ENCODE measurements at regions not wholly inside any gene's neighbourhood (a gene's known extent, or its start where the extent isn't known, plus 50 kb on each side); places are given as distances from the start of the nearest gene placed in this dataset.

DNA sequence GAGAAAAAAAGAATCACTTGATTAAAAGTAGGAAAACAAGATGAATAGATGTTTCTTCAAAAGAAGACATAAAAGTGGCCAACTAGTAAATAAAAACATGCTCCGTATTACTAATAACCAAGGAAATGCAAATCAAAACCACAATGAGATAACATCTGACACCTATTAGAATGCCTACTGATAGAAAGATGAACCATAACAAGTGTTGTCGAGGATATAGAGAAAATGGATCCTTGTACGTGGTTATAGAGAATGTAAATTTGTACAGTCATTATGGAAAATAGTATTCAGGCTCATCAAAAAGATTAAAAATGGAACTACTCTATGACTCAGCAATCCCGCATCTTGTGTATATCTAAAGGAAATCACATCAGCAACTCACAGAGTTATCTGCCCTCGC, 415.8 kb upstream of the SLITRK5 start:
- TF ChIP-seq FOXP2 (optimal IDR thresholded peaks at IDR 0.05; ENCODE audit: borderline replicate concordance, extremely low read depth, extremely low read length, insufficient read depth) (no peak), TAF1 (IDR thresholded peaks at IDR 0.05; ENCODE audit: borderline replicate concordance, insufficient read depth, low read length) (no peak), POLR2AphosphoS5 (IDR thresholded peaks at IDR 0.05; ENCODE audit: low read depth, low read length) (no peak), SIN3A (IDR thresholded peaks at IDR 0.05; ENCODE audit: borderline replicate concordance, insufficient read depth, low read length) (no peak)
- TF ChIP-seq, protein P1, sequence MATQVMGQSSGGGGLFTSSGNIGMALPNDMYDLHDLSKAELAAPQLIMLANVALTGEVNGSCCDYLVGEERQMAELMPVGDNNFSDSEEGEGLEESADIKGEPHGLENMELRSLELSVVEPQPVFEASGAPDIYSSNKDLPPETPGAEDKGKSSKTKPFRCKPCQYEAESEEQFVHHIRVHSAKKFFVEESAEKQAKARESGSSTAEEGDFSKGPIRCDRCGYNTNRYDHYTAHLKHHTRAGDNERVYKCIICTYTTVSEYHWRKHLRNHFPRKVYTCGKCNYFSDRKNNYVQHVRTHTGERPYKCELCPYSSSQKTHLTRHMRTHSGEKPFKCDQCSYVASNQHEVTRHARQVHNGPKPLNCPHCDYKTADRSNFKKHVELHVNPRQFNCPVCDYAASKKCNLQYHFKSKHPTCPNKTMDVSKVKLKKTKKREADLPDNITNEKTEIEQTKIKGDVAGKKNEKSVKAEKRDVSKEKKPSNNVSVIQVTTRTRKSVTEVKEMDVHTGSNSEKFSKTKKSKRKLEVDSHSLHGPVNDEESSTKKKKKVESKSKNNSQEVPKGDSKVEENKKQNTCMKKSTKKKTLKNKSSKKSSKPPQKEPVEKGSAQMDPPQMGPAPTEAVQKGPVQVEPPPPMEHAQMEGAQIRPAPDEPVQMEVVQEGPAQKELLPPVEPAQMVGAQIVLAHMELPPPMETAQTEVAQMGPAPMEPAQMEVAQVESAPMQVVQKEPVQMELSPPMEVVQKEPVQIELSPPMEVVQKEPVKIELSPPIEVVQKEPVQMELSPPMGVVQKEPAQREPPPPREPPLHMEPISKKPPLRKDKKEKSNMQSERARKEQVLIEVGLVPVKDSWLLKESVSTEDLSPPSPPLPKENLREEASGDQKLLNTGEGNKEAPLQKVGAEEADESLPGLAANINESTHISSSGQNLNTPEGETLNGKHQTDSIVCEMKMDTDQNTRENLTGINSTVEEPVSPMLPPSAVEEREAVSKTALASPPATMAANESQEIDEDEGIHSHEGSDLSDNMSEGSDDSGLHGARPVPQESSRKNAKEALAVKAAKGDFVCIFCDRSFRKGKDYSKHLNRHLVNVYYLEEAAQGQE (IDR thresholded peaks at IDR 0.05; ENCODE audit: insufficient read depth in 1 of 2, low read depth in 2 of 2, low read length in 2 of 2), result no peak

DNA sequence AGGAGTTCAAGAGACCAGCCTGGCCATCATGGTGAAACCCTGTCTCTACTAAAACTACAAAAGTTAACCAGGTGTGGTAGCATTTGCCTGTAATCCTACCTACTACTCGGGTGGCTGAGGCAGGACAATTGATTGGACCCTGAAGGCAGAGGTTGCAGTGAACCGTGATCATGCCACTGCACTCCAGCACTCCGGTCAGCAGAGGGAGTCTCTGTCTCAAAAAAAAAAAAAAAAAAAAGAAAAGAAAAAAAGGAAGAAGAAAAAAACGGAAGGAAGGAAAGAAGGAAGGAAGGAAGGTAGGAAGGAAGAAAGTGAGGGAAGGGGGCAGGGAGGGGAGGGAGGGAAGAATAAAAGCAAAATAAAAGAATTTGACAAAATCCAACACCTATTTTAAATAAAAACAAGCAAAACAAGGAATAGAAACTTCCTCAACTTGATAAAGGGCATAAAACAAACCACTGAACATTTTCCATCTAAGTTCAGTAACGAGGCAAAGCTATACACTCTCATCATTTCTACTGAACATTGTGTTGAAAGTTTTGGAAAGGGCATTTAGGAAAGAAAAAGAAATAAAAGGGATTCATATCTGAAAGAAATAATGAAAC, 411.6 kb upstream of the SLITRK5 start:
- TF ChIP-seq POLR2AphosphoS5 (IDR thresholded peaks at IDR 0.05; ENCODE audit: low read depth, low read length), result no peak
- TF ChIP-seq, protein P1 (IDR thresholded peaks at IDR 0.05; ENCODE audit: insufficient read depth in 1 of 2, low read depth in 2 of 2, low read length in 2 of 2), result no peak
- no peak for TF ChIP-seq FOXP2 (optimal IDR thresholded peaks at IDR 0.05; ENCODE audit: borderline replicate concordance, extremely low read depth, extremely low read length, insufficient read depth)
- no peak for TF ChIP-seq SIN3A (IDR thresholded peaks at IDR 0.05; ENCODE audit: borderline replicate concordance, insufficient read depth, low read length)
- no peak for TF ChIP-seq TAF1 (IDR thresholded peaks at IDR 0.05; ENCODE audit: borderline replicate concordance, insufficient read depth, low read length)

DNA sequence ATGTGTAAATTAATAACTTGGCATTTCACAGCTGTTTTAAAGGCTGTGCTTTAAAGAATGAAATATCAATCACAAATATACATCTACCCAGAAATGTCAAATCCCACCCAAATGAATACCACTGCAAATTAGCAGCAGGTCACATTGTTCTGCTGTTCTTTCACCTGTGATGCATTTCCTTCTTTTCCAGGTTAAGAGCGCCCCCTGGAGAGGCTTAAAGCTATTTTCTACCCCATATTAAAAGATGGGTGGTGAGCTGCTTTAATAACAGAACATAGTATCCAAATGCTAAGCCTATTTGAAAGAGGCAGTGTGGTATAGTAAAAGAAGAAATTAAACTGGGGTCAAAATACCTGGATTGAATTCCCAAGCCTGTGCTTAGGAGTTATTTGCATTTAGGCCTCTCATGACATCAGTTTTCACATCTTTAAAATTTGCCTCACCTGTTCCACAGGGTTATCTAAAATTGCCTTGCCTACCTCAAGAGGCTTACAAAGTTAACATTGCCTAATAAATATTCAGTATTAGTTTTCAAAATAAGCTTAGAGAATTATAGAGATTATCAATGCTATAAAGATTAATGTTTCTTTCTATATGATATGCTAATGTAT, 396.9 kb upstream of the SLITRK5 start:
- no peak for TF ChIP-seq TAF1 (IDR thresholded peaks at IDR 0.05; ENCODE audit: borderline replicate concordance, insufficient read depth, low read length)
- TF ChIP-seq, protein P1 (IDR thresholded peaks at IDR 0.05; ENCODE audit: insufficient read depth in 1 of 2, low read depth in 2 of 2, low read length in 2 of 2), result no peak
- no peak for TF ChIP-seq SIN3A (IDR thresholded peaks at IDR 0.05; ENCODE audit: borderline replicate concordance, insufficient read depth, low read length)

DNA sequence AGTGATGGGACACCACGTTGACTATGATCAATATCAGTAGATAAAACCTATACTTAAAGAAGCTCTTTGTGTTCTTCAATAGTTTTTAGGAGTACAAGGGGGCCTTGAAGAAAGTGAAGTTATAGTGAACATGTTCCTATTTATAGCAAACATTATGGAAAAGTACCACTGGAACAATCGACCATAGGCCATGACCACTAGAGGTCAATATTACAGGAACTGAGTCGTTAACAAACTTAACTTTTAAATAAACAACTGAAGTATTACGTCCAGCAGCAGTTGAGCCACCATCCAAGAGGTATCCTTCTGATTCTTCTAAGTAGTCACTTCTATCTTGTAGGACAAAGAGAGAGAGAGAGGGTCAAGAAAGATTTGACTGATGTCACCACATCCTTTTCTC, 391.0 kb upstream of the SLITRK5 start:
- TF ChIP-seq TAF1 (IDR thresholded peaks at IDR 0.05; ENCODE audit: borderline replicate concordance, insufficient read depth, low read length) (no peak), POLR2AphosphoS5 (IDR thresholded peaks at IDR 0.05; ENCODE audit: low read depth, low read length) (no peak), SIN3A (IDR thresholded peaks at IDR 0.05; ENCODE audit: borderline replicate concordance, insufficient read depth, low read length) (no peak), FOXP2 (optimal IDR thresholded peaks at IDR 0.05; ENCODE audit: borderline replicate concordance, extremely low read depth, extremely low read length, insufficient read depth) (no peak)
- TF ChIP-seq, protein P1 (IDR thresholded peaks at IDR 0.05; ENCODE audit: insufficient read depth in 1 of 2, low read depth in 2 of 2, low read length in 2 of 2), result no peak
